ENCODE measurements at regions not wholly inside any gene's neighbourhood (a gene's known extent, or its start where the extent isn't known, plus 50 kb on each side); places are given as distances from the start of the nearest gene placed in this dataset.

GRCh38 chr7:404812-405488 lies 114.7 kb downstream of the PDGFA start:
- no TSS peak for BruUV-seq (replicated peaks)
- ChIA-PET POLR2A (no interaction called here), CTCF (interaction anchor here (0.8 kb wide), 1 partner anchor 71 kb away, joined by 3 read pairs; no protein-coding TSS in a partner anchor)
- TF ChIP-seq JUN (IDR thresholded peaks at IDR 0.05; ENCODE audit: borderline replicate concordance, insufficient read depth, insufficient read length, low read depth) (no peak), GATA2 (IDR thresholded peaks at IDR 0.05; ENCODE audit: insufficient read depth, insufficient read length, low read depth, low read length) (no peak), POLR2A (IDR thresholded peaks at IDR 0.05; ENCODE audit: low read depth, low read length) (no peak), EZH2 (IDR thresholded peaks at IDR 0.05; ENCODE audit: borderline replicate concordance, low read depth, low read length, severe bottlenecking) (no peak), POLR2AphosphoS5 (IDR thresholded peaks at IDR 0.05; ENCODE audit: insufficient read depth, low read depth, low read length) (no peak), MYC (IDR thresholded peaks at IDR 0.05; ENCODE audit: low read depth, low read length) (no peak), FOS (IDR thresholded peaks at IDR 0.05; ENCODE audit: borderline replicate concordance, insufficient read depth, low read length) (no peak), CTCF (IDR thresholded peaks at IDR 0.05; ENCODE audit: extremely low read depth in 1 of 2, insufficient read depth in 1 of 2, low read depth in 1 of 2, low read length in 2 of 2) (no peak), MAX (IDR thresholded peaks at IDR 0.05; ENCODE audit: insufficient read depth, insufficient read length) (no peak)
- H4K20me1 ChIP-seq (replicated peaks; ENCODE audit: control insufficient read depth, extremely low read depth, insufficient read depth, low read length) = no peaks in the 10 kb centered on the region
- intact Hi-C loops (cut with micrococcal nuclease) (no loop called here), dilution Hi-C loops (cut with MboI; ENCODE audit: extremely low pct_ligation_motif_present, low sequenced_read_pairs) (no loop called here)
- no peaks in the 10 kb centered on the region for H3K9me1 ChIP-seq (replicated peaks; ENCODE audit: control insufficient read depth, extremely low read depth, insufficient read depth, low read length)
- H3K4me1 ChIP-seq (ENCODE audit: control insufficient read depth, extremely low read depth, insufficient read depth, low read length) = no peaks in the 10 kb centered on the region
- H3K4me3 ChIP-seq (replicated peaks in 1 of 3; ENCODE audit: insufficient read depth in 1 of 3, low read depth in 1 of 3, low read length in 3 of 3) = no peak overlapping the region
- H2AFZ ChIP-seq (ENCODE audit: low read depth, low read length) = no peak overlapping the region
- no peak overlapping the region for H3K4me2 ChIP-seq (ENCODE audit: insufficient read depth, low read length)
- no peaks in the 10 kb centered on the region for H3K79me2 ChIP-seq (ENCODE audit: control insufficient read depth, insufficient read depth, low read length)
- H3K36me3 ChIP-seq (ENCODE audit: control insufficient read depth in 2 of 2, extremely low read depth in 1 of 2, insufficient read depth in 2 of 2, low read length in 2 of 2) = no peaks in the 10 kb centered on the region
- FAIRE-seq = no peak
- H3K9ac ChIP-seq (replicated peaks; ENCODE audit: extremely low read depth, insufficient read depth, low read length) = no peak overlapping the region
- H3K9me3 ChIP-seq (replicated peaks; ENCODE audit: control insufficient read depth, insufficient read depth, low read length) = no peaks in the 10 kb centered on the region
- peaks cover 2 to 4% of the 10 kb centered on the region in 2 experiments for H3K27me3 ChIP-seq (ENCODE audit: control insufficient read depth in 2 of 2, insufficient read depth in 2 of 2, low read length in 2 of 2)
- DNase-seq (ENCODE audit: low read depth, low spot score) = no peak
- H3K27ac ChIP-seq (ENCODE audit: insufficient read depth, low read depth, low read length) = no peak overlapping the region

Measured in endothelial cell of umbilical vein (primary cell).